Gastrocnemius medialis (tissue), 4 donors: ENCODE measurements at regions not wholly inside any gene's neighbourhood (a gene's known extent, or its start where the extent isn't known, plus 50 kb on each side); places are given as distances from the start of the nearest gene placed in this dataset.

Source experiments
- ATAC-seq, 2 donors: fragments of 150-250 bp; one replicate each; pipeline ENCODE4 v1.9.1; 2016
- DNase-seq, 2 donors: peaks; one replicate each; pipeline ENCODE4 v3.0.0-alpha.2; 2019
- H3K27ac ChIP-seq, 4 donors: fragments of 200-600 bp; sonication (generic); 1 replicate in 1 of 4; 2 replicates in 3 of 4; pipeline ENCODE4 v1.5.1; 2016 to 2018; ENCODE audit warnings: mild to moderate bottlenecking in 2 of 4, moderate library complexity in 1 of 4
- H3K27me3 ChIP-seq, 3 donors: fragments of 200-600 bp; sonication (generic) in 2 of 3; 1 replicate in 1 of 3; 2 replicates in 2 of 3; pipeline versions ENCODE4 v1.5.1 to v1.6.0; 2016 to 2019; ENCODE audit warnings: mild to moderate bottlenecking in 1 of 3, moderate library complexity in 1 of 3
- H3K36me3 ChIP-seq, 2 donors: fragments of 200-600 bp; sonication (generic) in 1 of 2; one replicate each; pipeline ENCODE4 v1.5.1; 2017 to 2018
- H3K4me1 ChIP-seq, 2 donors: fragments of 200-600 bp; sonication (generic) in 1 of 2; one replicate each; pipeline ENCODE4 v1.5.1; 2016 to 2017; ENCODE audit warnings: mild to moderate bottlenecking in 2 of 2
- H3K4me3 ChIP-seq, 4 donors: fragments of 200-600 bp; sonication (generic) in 3 of 4; 1 replicate in 1 of 4; 2 replicates in 3 of 4; pipeline ENCODE4 v1.5.1; 2016 to 2019; ENCODE audit warnings: mild to moderate bottlenecking in 2 of 4
- H3K9me3 ChIP-seq, 3 donors: fragments of 200-600 bp; sonication (generic) in 2 of 3; 1 replicate in 1 of 3; 2 replicates in 2 of 3; pipeline ENCODE4 v1.5.1; 2016 to 2019
- POLR2A ChIP-seq, 2 donors: fragments of 450-650 bp; IDR thresholded peaks; one replicate each; pipeline ENCODE4 v1.6.1; 2017; ENCODE audit warnings: antibody characterized with exemption in 2 of 2, mild to moderate bottlenecking in 2 of 2, moderate library complexity in 2 of 2
- in situ Hi-C, 4 donors: fragments of 200-750 bp; cut with MboI; loops; one replicate each; pipeline versions ENCODE4 v1.15.0 to v1.8.0; 2017; ENCODE audit warnings: low sequenced_read_pairs in 4 of 4
- intact Hi-C: fragments of 100-400 bp; cut with DNase I; formaldehyde crosslinking; loops from one replicate; pipeline ENCODE4 v1.15.1; 2023; ENCODE audit warnings: low total_unique reads
- TF ChIP-seq, protein P1 (sequence below), 5 experiments: fragments of 450-650 bp in 3 of 5; fragments of 200-600 bp in 2 of 5; sonication (generic) in 2 of 5; IDR thresholded peaks in 4 of 5; conservative IDR thresholded peaks in 1 of 5; 1 replicate in 4 of 5; 2 replicates in 1 of 5; pipeline ENCODE4 v1.5.1; 2016 to 2019; ENCODE audit warnings: antibody characterized with exemption in 5 of 5, mild to moderate bottlenecking in 3 of 5, moderate library complexity in 3 of 5

DNA sequence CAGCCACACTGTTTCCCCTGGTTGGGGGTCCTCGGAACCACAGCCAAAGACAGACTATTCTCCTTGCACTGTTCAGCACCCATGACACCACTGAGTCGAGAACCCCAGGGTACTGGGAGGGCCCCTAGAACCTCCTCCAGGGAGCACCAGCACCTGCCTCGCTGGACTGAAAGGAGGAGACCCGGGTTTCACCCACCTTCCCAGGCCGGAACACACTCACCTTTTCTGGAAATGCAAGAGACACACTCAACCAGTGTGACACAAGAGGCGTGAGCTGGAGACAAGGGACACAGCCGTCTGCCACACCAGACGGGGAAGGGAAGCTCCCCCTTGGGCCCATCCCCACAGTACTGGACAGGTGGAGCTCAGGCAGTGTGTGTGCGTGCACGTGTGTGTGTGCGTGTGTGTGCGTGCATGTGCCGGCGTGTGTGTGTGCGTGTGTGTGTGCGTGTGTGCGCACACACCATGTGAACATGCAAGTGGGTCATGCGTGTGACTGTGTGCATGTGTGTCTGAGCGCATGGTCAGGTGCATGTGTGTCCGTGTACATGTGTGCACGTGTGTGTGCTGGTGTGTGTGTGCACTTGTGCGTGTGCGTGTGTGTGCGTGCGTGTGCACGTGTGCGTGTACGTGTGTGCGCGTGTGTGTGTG, 128.8 kb upstream of the NKX1-1 start:
- TF ChIP-seq, protein P1, sequence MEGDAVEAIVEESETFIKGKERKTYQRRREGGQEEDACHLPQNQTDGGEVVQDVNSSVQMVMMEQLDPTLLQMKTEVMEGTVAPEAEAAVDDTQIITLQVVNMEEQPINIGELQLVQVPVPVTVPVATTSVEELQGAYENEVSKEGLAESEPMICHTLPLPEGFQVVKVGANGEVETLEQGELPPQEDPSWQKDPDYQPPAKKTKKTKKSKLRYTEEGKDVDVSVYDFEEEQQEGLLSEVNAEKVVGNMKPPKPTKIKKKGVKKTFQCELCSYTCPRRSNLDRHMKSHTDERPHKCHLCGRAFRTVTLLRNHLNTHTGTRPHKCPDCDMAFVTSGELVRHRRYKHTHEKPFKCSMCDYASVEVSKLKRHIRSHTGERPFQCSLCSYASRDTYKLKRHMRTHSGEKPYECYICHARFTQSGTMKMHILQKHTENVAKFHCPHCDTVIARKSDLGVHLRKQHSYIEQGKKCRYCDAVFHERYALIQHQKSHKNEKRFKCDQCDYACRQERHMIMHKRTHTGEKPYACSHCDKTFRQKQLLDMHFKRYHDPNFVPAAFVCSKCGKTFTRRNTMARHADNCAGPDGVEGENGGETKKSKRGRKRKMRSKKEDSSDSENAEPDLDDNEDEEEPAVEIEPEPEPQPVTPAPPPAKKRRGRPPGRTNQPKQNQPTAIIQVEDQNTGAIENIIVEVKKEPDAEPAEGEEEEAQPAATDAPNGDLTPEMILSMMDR (IDR thresholded peaks at IDR 0.05 in 4 of 5, conservative IDR thresholded peaks at IDR 0.05 in 1 of 5): no peak
- TF ChIP-seq POLR2A (IDR thresholded peaks at IDR 0.05): no peak
- H3K27me3 ChIP-seq: peaks cover 19 to 39% (median 24%) of the 10 kb centered on the region in 3 donors
- no peak for ATAC-seq
- no peaks in the 10 kb centered on the region for H3K4me1 ChIP-seq
- DNase-seq: no peak
- H3K9me3 ChIP-seq: no peaks in the 10 kb centered on the region
- no peak overlapping the region for H3K27ac ChIP-seq
- no peaks in the 10 kb centered on the region for H3K36me3 ChIP-seq
- in situ Hi-C loops: no loop called here
- no peak overlapping the region for H3K4me3 ChIP-seq
- intact Hi-C loops: no loop called here

DNA sequence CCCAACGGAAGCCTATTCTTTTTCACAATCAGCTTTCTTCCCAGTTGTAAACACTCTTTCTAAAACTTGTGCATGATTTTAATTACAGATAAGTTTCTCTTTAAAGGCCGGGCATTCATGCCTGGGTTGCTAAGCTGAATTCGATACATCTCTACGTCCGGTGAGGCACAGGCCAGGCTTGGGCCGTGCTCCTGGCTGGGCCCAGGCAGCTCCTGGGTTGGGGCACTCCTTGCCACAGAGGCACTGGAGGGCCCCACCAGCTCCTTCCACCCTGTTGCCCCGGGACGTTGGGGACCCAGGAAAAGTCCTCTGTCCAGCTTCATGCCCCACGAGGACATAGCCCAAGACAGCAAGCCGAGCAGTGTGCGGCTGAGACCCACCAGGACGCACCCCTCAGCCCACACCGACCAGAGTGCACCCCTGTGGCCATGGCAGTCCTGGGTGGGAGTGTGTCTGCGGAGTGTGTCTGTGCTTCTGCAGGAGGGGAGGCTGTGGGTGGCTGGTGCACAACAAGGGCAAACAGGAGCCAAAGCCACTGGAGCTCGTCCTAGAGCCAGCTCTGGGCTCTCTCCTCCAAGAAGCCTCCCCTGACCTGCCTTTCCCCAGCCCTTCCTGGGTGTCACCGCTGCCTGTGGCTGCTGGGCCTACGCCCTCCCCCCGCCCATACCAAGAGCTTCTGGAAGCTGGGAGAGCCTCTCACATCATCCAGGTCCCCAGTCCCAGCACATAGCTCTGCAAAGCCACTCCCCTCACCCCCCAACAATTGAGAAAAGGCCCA, 128.0 kb upstream of the NKX1-1 start:
- Histone ChIP-seq H3K9me3 (no peaks in the 10 kb centered on the region), H3K27me3 (peaks cover 19 to 39% (median 26%) of the 10 kb centered on the region in 3 donors), H3K4me3 (no peak overlapping the region), H3K4me1 (no peaks in the 10 kb centered on the region), H3K36me3 (no peaks in the 10 kb centered on the region), H3K27ac (no peak overlapping the region)
- DNase-seq: no peak
- in situ Hi-C loops (no loop called here), intact Hi-C loops (no loop called here)
- no peak for ATAC-seq
- TF ChIP-seq POLR2A (IDR thresholded peaks at IDR 0.05): no peak
- TF ChIP-seq, protein P1 (IDR thresholded peaks at IDR 0.05 in 4 of 5, conservative IDR thresholded peaks at IDR 0.05 in 1 of 5): no peak

DNA sequence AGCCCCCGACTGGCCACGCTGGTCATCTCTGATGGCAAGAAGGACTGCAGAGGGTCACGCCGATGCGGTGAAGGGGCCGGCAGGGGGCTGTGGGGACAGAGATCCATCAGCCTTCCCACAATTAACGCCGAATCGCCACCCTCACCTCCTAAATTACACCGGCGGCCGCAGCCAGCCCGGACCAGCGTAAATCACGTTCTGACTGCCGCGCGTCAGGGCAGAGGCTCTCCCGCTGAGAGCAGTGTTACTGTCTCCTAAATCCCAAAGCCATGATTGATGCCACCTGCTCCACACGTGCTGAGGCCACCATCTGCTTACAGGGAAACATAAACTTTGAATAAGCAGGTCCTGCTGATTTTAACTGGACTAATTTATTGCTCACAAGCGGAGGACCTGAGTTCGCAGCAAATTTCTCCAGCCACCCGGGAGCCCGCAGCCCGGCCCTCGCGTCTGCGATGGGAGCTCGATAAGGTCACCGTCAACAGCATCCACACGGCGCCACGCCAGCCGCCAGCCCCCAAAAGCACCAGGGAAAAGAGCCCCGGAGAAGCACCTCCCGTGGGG, 127.3 kb upstream of the NKX1-1 start:
- no peak overlapping the region for H3K4me3 ChIP-seq
- no peaks in the 10 kb centered on the region for H3K36me3 ChIP-seq
- ATAC-seq (no peak), DNase-seq (no peak)
- no peaks in the 10 kb centered on the region for H3K4me1 ChIP-seq
- in situ Hi-C loops (no loop called here), intact Hi-C loops (no loop called here)
- no peaks in the 10 kb centered on the region for H3K9me3 ChIP-seq
- peaks cover 19 to 39% (median 31%) of the 10 kb centered on the region in 3 donors for H3K27me3 ChIP-seq
- H3K27ac ChIP-seq: no peak overlapping the region
- no peak for TF ChIP-seq POLR2A (IDR thresholded peaks at IDR 0.05)
- TF ChIP-seq, protein P1 (IDR thresholded peaks at IDR 0.05 in 4 of 5, conservative IDR thresholded peaks at IDR 0.05 in 1 of 5): no peak

DNA sequence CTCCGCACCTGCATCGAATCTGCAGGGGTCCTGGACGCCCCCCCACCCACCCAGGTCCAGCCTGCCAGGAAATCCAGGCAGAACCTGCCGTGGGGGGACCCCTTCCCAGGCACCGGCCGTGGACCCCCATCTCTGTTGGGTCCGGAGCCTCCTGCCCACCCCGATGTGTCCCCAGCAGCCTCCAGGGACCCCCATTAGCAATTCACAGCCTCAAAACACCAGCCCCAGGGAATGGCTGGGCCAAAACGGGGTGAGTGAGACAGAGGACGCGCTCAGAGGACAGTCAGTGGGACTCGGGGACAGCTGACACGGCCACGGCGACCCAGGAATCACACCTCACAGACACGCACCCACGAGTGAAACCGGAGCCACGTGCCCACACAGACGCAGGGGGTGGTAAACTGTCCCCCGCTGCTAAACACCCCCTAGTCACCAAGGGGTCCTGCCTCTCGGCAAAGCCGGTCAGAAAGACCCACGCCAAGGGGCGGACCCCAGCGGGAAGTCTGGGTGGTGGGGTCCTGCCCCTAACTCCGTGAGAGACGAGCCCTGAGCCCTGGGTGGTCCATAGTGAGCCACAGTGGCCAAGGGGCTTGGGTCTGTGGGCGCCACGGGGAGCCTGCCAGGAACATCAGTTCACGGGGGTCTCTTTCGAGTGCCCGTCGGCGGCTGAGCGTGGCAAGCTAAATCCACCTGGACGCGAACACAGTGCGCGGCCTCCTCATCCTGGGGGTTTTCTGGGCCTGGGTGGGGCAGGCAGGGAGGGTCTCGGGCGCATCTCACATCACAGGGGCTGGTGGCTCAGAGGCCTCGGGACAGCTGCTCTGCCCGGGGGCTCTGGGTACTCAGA, 126.5 kb upstream of the NKX1-1 start:
- TF ChIP-seq POLR2A (IDR thresholded peaks at IDR 0.05): no peak
- TF ChIP-seq, protein P1 (IDR thresholded peaks at IDR 0.05 in 4 of 5, conservative IDR thresholded peaks at IDR 0.05 in 1 of 5): no peak
- no peaks in the 10 kb centered on the region for H3K36me3 ChIP-seq
- peaks cover 19 to 39% (median 38%) of the 10 kb centered on the region in 3 donors for H3K27me3 ChIP-seq
- ATAC-seq: no peak
- no peak overlapping the region for H3K27ac ChIP-seq
- intact Hi-C loops (no loop called here), in situ Hi-C loops (no loop called here)
- H3K9me3 ChIP-seq: no peaks in the 10 kb centered on the region
- no peak overlapping the region for H3K4me3 ChIP-seq
- no peaks in the 10 kb centered on the region for H3K4me1 ChIP-seq
- DNase-seq: no peak
